Neural cell (in vitro differentiated cells): ENCODE measurements at regions not wholly inside any gene's neighbourhood (a gene's known extent, or its start where the extent isn't known, plus 50 kb on each side); places are given as distances from the start of the nearest gene placed in this dataset.

Experiments used
- H2AFZ ChIP-seq: fragments of 200-600, 300-800 bp; sonication (generic), shearing (Covaris generic); 2 replicates; pipeline ENCODE4 v1.6.0; 2014; ENCODE audit warnings: low read depth, mild to moderate bottlenecking, antibody characterized with exemption, low read length, moderate library complexity
- H3F3A ChIP-seq: fragments of 200-600 bp; shearing (Covaris generic); 2 replicates; pipeline ENCODE4 v1.6.1; 2016; ENCODE audit warnings: mild to moderate bottlenecking, moderate library complexity, mixed read lengths, antibody characterized with exemption, low read length; ENCODE audit not compliant: insufficient read depth, poor library complexity, severe bottlenecking
- H3K27ac ChIP-seq: fragments of 200-600, 300-800 bp; sonication (generic), shearing (Covaris generic); 2 replicates; pipeline ENCODE4 v1.5.1; 2014; ENCODE audit warnings: mild to moderate bottlenecking, low read length, moderate library complexity
- H3K27me3 ChIP-seq: fragments of 300-800, 200-600 bp; sonication (generic), shearing (Covaris generic); 2 replicates; pipeline ENCODE4 v1.6.0; 2014; ENCODE audit warnings: mild to moderate bottlenecking, low read depth, low read length, moderate library complexity; ENCODE audit not compliant: insufficient read depth
- H3K36me3 ChIP-seq: fragments of 300-800, 200-600 bp; sonication (generic), shearing (Covaris generic); 2 replicates; pipeline ENCODE4 v1.5.1; 2014; ENCODE audit warnings: mild to moderate bottlenecking, antibody characterized with exemption, low read length, moderate library complexity; ENCODE audit not compliant: insufficient read depth
- H3K4me2 ChIP-seq: fragments of 300-800, 200-600 bp; sonication (generic), shearing (Covaris generic); 2 replicates; pipeline ENCODE4 v1.6.0; 2014; ENCODE audit warnings: mild to moderate bottlenecking, low read length
- H3K4me3 ChIP-seq: fragments of 300-800, 200-600 bp; sonication (generic), shearing (Covaris generic); 2 replicates; pipeline ENCODE4 v1.5.1; 2014; ENCODE audit warnings: mild to moderate bottlenecking, low read length, moderate library complexity
- H3K79me2 ChIP-seq: fragments of 200-600 bp; shearing (Covaris generic); replicated peaks from 2 replicates; pipeline ENCODE4 v1.6.0; 2014; ENCODE audit warnings: mild to moderate bottlenecking, low read length, moderate library complexity; ENCODE audit not compliant: insufficient read depth
- H3K9ac ChIP-seq: fragments of 300-800, 200-600 bp; sonication (generic), shearing (Covaris generic); 2 replicates; pipeline ENCODE4 v1.6.1; 2016; ENCODE audit warnings: mild to moderate bottlenecking, low read length, mixed read lengths
- H3K9me2 ChIP-seq: fragments of 200-600 bp; shearing (Covaris generic); 2 replicates; pipeline ENCODE4 v1.6.1; 2016; ENCODE audit warnings: mild to moderate bottlenecking, low read length, mixed read lengths; ENCODE audit not compliant: insufficient read depth
- H3K9me3 ChIP-seq: fragments of 200-600, 300-800 bp; sonication (generic), shearing (Covaris generic); 2 replicates; pipeline ENCODE4 v1.6.1; 2016; ENCODE audit warnings: mild to moderate bottlenecking, mixed run types, low read length, moderate library complexity, mixed read lengths
- H4K20me1 ChIP-seq: fragments of 200-600 bp; shearing (Covaris generic); 2 replicates; pipeline ENCODE4 v1.6.1; 2016; ENCODE audit warnings: mild to moderate bottlenecking, mixed run types; ENCODE audit not compliant: insufficient read depth
- EZH2 ChIP-seq: fragments of 200-600, 300-800 bp; shearing (Covaris generic), sonication (generic); IDR thresholded peaks from 2 replicates; pipeline ENCODE4 v1.6.1; 2014; ENCODE audit warnings: antibody characterized with exemption, low read length, borderline replicate concordance, mild to moderate bottlenecking; ENCODE audit not compliant: insufficient read depth, poor library complexity, severe bottlenecking
- MXI1 ChIP-seq: fragments of 450-650 bp; conservative IDR thresholded peaks from 2 replicates; pipeline ENCODE4 v1.6.1; 2014; ENCODE audit warnings: antibody characterized with exemption, mild to moderate bottlenecking; ENCODE audit not compliant: poor library complexity, severe bottlenecking
- REST ChIP-seq: IDR thresholded peaks from 2 replicates; pipeline ENCODE4 v1.6.1; 2012; ENCODE audit warnings: borderline replicate concordance
- SMC3 ChIP-seq: fragments of 450-650 bp; conservative IDR thresholded peaks from 2 replicates; pipeline ENCODE4 v1.6.1; 2014; ENCODE audit warnings: antibody characterized with exemption, mild to moderate bottlenecking, moderate library complexity; ENCODE audit not compliant: poor library complexity
- TAF1 ChIP-seq: IDR thresholded peaks from 2 replicates; pipeline ENCODE4 v1.6.1; 2012; ENCODE audit warnings: low read depth
- TF ChIP-seq, protein P1 (sequence below): fragments of 450-650 bp; IDR thresholded peaks from 2 replicates; pipeline ENCODE4 v1.5.1; 2014; ENCODE audit warnings: antibody characterized with exemption, mild to moderate bottlenecking, moderate library complexity; ENCODE audit not compliant: poor library complexity, severe bottlenecking

DNA sequence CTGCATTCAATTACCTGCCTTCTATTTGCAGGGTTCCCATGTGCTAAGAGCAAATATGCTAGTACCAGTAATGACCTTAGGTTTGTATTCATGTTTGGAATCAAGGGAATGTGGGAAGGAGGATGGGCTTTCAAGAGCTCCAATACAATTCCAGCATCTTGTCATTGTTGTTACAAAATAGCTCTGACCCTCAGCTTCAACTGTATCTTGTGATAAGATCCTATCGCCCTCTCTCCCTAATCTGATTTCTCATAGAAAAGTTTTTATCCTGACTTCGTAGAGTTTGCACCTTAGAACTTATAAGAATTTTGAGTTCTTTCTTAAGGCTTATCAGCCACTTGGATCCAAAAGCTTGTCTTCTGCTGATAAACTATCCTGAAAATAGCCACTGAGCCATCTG is 749.5 kb upstream of the ACVR2A start:
- no peaks in the 10 kb centered on the region for H3K9me2 ChIP-seq
- no peaks in the 10 kb centered on the region for H3K79me2 ChIP-seq
- no peaks in the 10 kb centered on the region for H3F3A ChIP-seq
- no peak overlapping the region for H3K4me3 ChIP-seq
- no peak overlapping the region for H3K27ac ChIP-seq
- no peaks in the 10 kb centered on the region for H3K9me3 ChIP-seq
- H3K9ac ChIP-seq = no peak overlapping the region
- H3K36me3 ChIP-seq = no peaks in the 10 kb centered on the region
- H2AFZ ChIP-seq = no peak overlapping the region
- no peaks in the 10 kb centered on the region for H4K20me1 ChIP-seq
- H3K4me2 ChIP-seq = no peak overlapping the region
- no peaks in the 10 kb centered on the region for H3K27me3 ChIP-seq
- TF ChIP-seq MXI1 (no peak), TAF1 (no peak)

- Histone ChIP-seq H3K9me2 (no peaks in the 10 kb centered on the region), H3K4me3 (no peak overlapping the region), H3F3A (no peaks in the 10 kb centered on the region), H3K9me3 (no peaks in the 10 kb centered on the region), H3K27me3 (no peaks in the 10 kb centered on the region), H3K9ac (no peak overlapping the region), H4K20me1 (no peaks in the 10 kb centered on the region), H3K36me3 (no peaks in the 10 kb centered on the region), H3K79me2 (no peaks in the 10 kb centered on the region), H3K4me2 (no peak overlapping the region), H2AFZ (no peak overlapping the region), H3K27ac (no peak overlapping the region)
- TF ChIP-seq TAF1 = no peak
- TF ChIP-seq, protein P1, sequence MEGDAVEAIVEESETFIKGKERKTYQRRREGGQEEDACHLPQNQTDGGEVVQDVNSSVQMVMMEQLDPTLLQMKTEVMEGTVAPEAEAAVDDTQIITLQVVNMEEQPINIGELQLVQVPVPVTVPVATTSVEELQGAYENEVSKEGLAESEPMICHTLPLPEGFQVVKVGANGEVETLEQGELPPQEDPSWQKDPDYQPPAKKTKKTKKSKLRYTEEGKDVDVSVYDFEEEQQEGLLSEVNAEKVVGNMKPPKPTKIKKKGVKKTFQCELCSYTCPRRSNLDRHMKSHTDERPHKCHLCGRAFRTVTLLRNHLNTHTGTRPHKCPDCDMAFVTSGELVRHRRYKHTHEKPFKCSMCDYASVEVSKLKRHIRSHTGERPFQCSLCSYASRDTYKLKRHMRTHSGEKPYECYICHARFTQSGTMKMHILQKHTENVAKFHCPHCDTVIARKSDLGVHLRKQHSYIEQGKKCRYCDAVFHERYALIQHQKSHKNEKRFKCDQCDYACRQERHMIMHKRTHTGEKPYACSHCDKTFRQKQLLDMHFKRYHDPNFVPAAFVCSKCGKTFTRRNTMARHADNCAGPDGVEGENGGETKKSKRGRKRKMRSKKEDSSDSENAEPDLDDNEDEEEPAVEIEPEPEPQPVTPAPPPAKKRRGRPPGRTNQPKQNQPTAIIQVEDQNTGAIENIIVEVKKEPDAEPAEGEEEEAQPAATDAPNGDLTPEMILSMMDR = no peak
- TF ChIP-seq SMC3 = no peak
- TF ChIP-seq EZH2 = no peak
- no peak for TF ChIP-seq REST
These were observed 750.8 kb upstream of the ACVR2A start for GRCh38 chr2:147094077-147094476.

DNA sequence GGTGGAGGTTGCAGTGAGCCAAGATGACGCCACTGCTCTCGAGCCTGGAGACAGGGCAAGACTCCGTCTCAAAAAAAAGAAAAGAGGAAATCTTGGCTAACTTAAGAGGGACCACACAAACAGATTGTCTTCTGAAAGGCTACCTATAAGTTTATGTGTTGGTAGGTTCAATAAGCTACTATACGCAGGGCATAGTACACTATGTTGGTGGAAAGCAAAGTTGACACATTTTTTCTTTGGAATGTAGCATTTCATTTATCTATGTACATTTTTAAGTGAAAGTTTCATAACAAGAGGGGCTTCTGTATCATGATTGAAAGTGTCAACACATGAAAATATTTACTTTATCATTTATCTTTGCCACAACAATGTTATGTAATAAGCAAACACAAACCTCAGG is 752.6 kb upstream of the ACVR2A start:
- Histone ChIP-seq H3K36me3 (no peaks in the 10 kb centered on the region), H3K4me3 (no peak overlapping the region), H3F3A (no peaks in the 10 kb centered on the region), H3K9me3 (no peaks in the 10 kb centered on the region), H3K9ac (no peak overlapping the region), H3K27ac (no peak overlapping the region), H3K27me3 (no peaks in the 10 kb centered on the region), H2AFZ (no peak overlapping the region), H3K79me2 (no peaks in the 10 kb centered on the region), H4K20me1 (no peaks in the 10 kb centered on the region), H3K4me2 (no peak overlapping the region), H3K9me2 (no peaks in the 10 kb centered on the region)
- TF ChIP-seq MXI1 (no peak), TAF1 (no peak), SMC3 (no peak)
